K562 (cell line): ENCODE measurements at regions not wholly inside any gene's neighbourhood (a gene's known extent, or its start where the extent isn't known, plus 50 kb on each side); places are given as distances from the start of the nearest gene placed in this dataset.

Experiments used
- BRCA1 ChIP-seq, 2 experiments: fragments of 450-650 bp in 1 of 2; sonication (generic) in 1 of 2; formaldehyde crosslinking in 1 of 2; IDR thresholded peaks; 2 replicates each; pipeline versions ENCODE4 v1.5.0 to v1.6.1; 2017 to 2020; ENCODE audit warnings: mild to moderate bottlenecking in 1 of 2, missing genetic modification reagents in 1 of 2
- CXXC5 ChIP-seq: fragments of 250-450 bp; sonication (Bioruptor Pico); IDR thresholded peaks from 2 replicates; pipeline ENCODE4 v1.8.0; 2022; ENCODE audit warnings: inconsistent platforms, mild to moderate bottlenecking, moderate library complexity
- DPF2 ChIP-seq: fragments of 450-650 bp; IDR thresholded peaks from 2 replicates; pipeline ENCODE4 v1.6.1; 2016
- ESRRA ChIP-seq: fragments of 450-650 bp; IDR thresholded peaks from 2 replicates; pipeline ENCODE4 v1.6.1; 2014; ENCODE audit warnings: low read depth, mild to moderate bottlenecking, moderate library complexity, borderline replicate concordance
- ETV6 ChIP-seq, 3 experiments: fragments of 150-350 bp in 1 of 3; sonication (generic) in 1 of 3; formaldehyde crosslinking in 1 of 3; IDR thresholded peaks; 2 replicates each; pipeline versions ENCODE4 v1.6.1 to v1.8.0; 2014 to 2022; ENCODE audit warnings: borderline replicate concordance in 2 of 3, low read depth in 2 of 3, antibody characterized with exemption in 1 of 3, low read length in 1 of 3, mild to moderate bottlenecking in 1 of 3, missing genetic modification reagents in 1 of 3
- KLF6 ChIP-seq: fragments of 250-450 bp; sonication (Bioruptor Pico); IDR thresholded peaks from 2 replicates; pipeline ENCODE4 v1.4.0; 2020; ENCODE audit warnings: mild to moderate bottlenecking, moderate library complexity, borderline replicate concordance
- LEF1 ChIP-seq: fragments of 450-650 bp; IDR thresholded peaks from 2 replicates; pipeline ENCODE4 v1.6.1; 2016; ENCODE audit warnings: mild to moderate bottlenecking
- MNT ChIP-seq, 2 experiments: fragments of 450-650 bp; conservative IDR thresholded peaks; 2 replicates each; pipeline ENCODE4 v1.6.1; 2017; ENCODE audit warnings: mild to moderate bottlenecking in 2 of 2, moderate library complexity in 2 of 2
- PHB ChIP-seq: fragments of 250-450 bp; sonication (Bioruptor Pico); IDR thresholded peaks from 2 replicates; pipeline ENCODE4 v1.5.0; 2021
- POLR2A ChIP-seq: fragments of 450-650 bp; conservative IDR thresholded peaks from 2 replicates; pipeline ENCODE4 v1.6.1; 2016
- RAD21 ChIP-seq, 2 experiments: fragments of 250-450 bp in 1 of 2; fragments of 450-650 bp in 1 of 2; sonication (Bioruptor Pico) in 1 of 2; formaldehyde crosslinking in 1 of 2; IDR thresholded peaks in 1 of 2; conservative IDR thresholded peaks in 1 of 2; 2 replicates each; pipeline versions ENCODE4 v1.4.0 to v1.8.0; 2020 to 2022; ENCODE audit warnings: mild to moderate bottlenecking in 2 of 2, moderate library complexity in 1 of 2
- SIRT6 ChIP-seq: IDR thresholded peaks from one replicate; pipeline ENCODE4 v1.6.1; 2012; ENCODE audit warnings: low read depth, mild to moderate bottlenecking, control low read depth, inconsistent platforms, low read length, moderate library complexity
- SUPT5H ChIP-seq: fragments of 450-650 bp; IDR thresholded peaks from 2 replicates; pipeline ENCODE4 v1.6.1; 2016
- ZNF507 ChIP-seq: conservative IDR thresholded peaks from 2 replicates; pipeline ENCODE4 v1.6.1; 2017; ENCODE audit warnings: missing genetic modification characterization, missing compliant biosample characterization
- ZNF695 ChIP-seq: fragments of 450-650 bp; formaldehyde crosslinking; IDR thresholded peaks from 2 replicates; pipeline ENCODE4 v1.4.0; 2020; ENCODE audit warnings: mild to moderate bottlenecking, moderate library complexity
- ZNF77 ChIP-seq: fragments of 250-450 bp; sonication (Bioruptor Pico); IDR thresholded peaks from 2 replicates; pipeline ENCODE4 v1.5.0; 2020
- TF ChIP-seq, protein P1 (sequence below): sonication (generic); formaldehyde crosslinking; IDR thresholded peaks from 2 replicates; pipeline ENCODE4 v1.8.0; 2022; ENCODE audit warnings: mild to moderate bottlenecking, missing genetic modification reagents
- TF ChIP-seq, protein P2 (sequence below): sonication (generic); formaldehyde crosslinking; IDR thresholded peaks from 2 replicates; pipeline ENCODE4 v1.8.1; 2022; ENCODE audit warnings: missing genetic modification reagents
- TF ChIP-seq, protein P3 (sequence below): fragments of 450-650 bp; formaldehyde crosslinking; IDR thresholded peaks from 2 replicates; pipeline ENCODE4 v1.4.0; 2020; ENCODE audit warnings: mild to moderate bottlenecking
- TF ChIP-seq, protein P4 (sequence below): fragments of 250-450 bp; sonication (Bioruptor Pico); IDR thresholded peaks from 2 replicates; pipeline ENCODE4 v1.9.0; 2021; ENCODE audit warnings: mild to moderate bottlenecking, inconsistent platforms

- TF ChIP-seq MNT (conservative IDR thresholded peaks at IDR 0.05): no peak
- no peak for TF ChIP-seq PHB (CRISPR knock-in tag)
- TF ChIP-seq, protein P1, sequence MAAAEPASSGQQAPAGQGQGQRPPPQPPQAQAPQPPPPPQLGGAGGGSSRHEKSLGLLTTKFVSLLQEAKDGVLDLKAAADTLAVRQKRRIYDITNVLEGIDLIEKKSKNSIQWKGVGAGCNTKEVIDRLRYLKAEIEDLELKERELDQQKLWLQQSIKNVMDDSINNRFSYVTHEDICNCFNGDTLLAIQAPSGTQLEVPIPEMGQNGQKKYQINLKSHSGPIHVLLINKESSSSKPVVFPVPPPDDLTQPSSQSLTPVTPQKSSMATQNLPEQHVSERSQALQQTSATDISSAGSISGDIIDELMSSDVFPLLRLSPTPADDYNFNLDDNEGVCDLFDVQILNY (CRISPR knock-in tag): no peak
- peak; percentile 59 to 64 for TF ChIP-seq RAD21 (CRISPR knock-in tag; conservative IDR thresholded peaks at IDR 0.05 in 1 of 2, IDR thresholded peaks at IDR 0.05 in 1 of 2)
- peak; percentile 32; the same call in 1 of the 2 replicates for TF ChIP-seq DPF2
- no peak for TF ChIP-seq ZNF77 (CRISPR knock-in tag)
- TF ChIP-seq, protein P2, sequence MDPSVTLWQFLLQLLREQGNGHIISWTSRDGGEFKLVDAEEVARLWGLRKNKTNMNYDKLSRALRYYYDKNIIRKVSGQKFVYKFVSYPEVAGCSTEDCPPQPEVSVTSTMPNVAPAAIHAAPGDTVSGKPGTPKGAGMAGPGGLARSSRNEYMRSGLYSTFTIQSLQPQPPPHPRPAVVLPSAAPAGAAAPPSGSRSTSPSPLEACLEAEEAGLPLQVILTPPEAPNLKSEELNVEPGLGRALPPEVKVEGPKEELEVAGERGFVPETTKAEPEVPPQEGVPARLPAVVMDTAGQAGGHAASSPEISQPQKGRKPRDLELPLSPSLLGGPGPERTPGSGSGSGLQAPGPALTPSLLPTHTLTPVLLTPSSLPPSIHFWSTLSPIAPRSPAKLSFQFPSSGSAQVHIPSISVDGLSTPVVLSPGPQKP (CRISPR knock-in tag): no peak
- TF ChIP-seq ZNF695 (CRISPR knock-in tag): no peak
- TF ChIP-seq, protein P3, sequence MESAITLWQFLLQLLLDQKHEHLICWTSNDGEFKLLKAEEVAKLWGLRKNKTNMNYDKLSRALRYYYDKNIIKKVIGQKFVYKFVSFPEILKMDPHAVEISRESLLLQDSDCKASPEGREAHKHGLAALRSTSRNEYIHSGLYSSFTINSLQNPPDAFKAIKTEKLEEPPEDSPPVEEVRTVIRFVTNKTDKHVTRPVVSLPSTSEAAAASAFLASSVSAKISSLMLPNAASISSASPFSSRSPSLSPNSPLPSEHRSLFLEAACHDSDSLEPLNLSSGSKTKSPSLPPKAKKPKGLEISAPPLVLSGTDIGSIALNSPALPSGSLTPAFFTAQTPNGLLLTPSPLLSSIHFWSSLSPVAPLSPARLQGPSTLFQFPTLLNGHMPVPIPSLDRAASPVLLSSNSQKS (CRISPR knock-in tag): no peak
- no peak for TF ChIP-seq BRCA1 (IDR thresholded peaks at IDR 0.05)
- no peak for TF ChIP-seq BRCA1 (CRISPR knock-in tag; IDR thresholded peaks at IDR 0.05)
- TF ChIP-seq POLR2A: no peak
- TF ChIP-seq, protein P4, sequence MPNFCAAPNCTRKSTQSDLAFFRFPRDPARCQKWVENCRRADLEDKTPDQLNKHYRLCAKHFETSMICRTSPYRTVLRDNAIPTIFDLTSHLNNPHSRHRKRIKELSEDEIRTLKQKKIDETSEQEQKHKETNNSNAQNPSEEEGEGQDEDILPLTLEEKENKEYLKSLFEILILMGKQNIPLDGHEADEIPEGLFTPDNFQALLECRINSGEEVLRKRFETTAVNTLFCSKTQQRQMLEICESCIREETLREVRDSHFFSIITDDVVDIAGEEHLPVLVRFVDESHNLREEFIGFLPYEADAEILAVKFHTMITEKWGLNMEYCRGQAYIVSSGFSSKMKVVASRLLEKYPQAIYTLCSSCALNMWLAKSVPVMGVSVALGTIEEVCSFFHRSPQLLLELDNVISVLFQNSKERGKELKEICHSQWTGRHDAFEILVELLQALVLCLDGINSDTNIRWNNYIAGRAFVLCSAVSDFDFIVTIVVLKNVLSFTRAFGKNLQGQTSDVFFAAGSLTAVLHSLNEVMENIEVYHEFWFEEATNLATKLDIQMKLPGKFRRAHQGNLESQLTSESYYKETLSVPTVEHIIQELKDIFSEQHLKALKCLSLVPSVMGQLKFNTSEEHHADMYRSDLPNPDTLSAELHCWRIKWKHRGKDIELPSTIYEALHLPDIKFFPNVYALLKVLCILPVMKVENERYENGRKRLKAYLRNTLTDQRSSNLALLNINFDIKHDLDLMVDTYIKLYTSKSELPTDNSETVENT (CRISPR knock-in tag): no peak
- TF ChIP-seq SUPT5H: no peak
- no peak for TF ChIP-seq ZNF507 (tag)
- no peak for TF ChIP-seq SIRT6
- no peak for TF ChIP-seq ETV6 (IDR thresholded peaks at IDR 0.05; ENCODE audit: borderline replicate concordance in 1 of 2, low read depth in 2 of 2, low read length in 1 of 2)
- no peak for TF ChIP-seq ETV6 (CRISPR knock-in tag; IDR thresholded peaks at IDR 0.05; ENCODE audit: borderline replicate concordance)
- TF ChIP-seq LEF1: 0 out of 2 replicates have a peak, but pooled peaks have one; percentile 31
- no peak for TF ChIP-seq KLF6 (CRISPR knock-in tag)
- no peak for TF ChIP-seq ESRRA
- TF ChIP-seq CXXC5: 0 out of 2 replicates have a peak, but pooled peaks have one; percentile 37
Measured at GRCh38 chrX:131812847-131813825, 210.0 kb upstream of the STK26 start (continued).
